Tibial artery (tissue), 4 donors: ENCODE measurements at regions not wholly inside any gene's neighbourhood (a gene's known extent, or its start where the extent isn't known, plus 50 kb on each side); places are given as distances from the start of the nearest gene placed in this dataset.

Source experiments
- DNase-seq, 2 donors: peaks; one replicate each; pipeline ENCODE4 v3.0.0-alpha.2; 2019
- H3K27ac ChIP-seq, 2 donors: fragments of 200-600 bp; sonication (generic) in 1 of 2; 1 replicate in 1 of 2; 2 replicates in 1 of 2; pipeline ENCODE4 v1.5.1; 2018 to 2019; ENCODE audit warnings: mild to moderate bottlenecking in 1 of 2
- H3K27me3 ChIP-seq, 2 donors: fragments of 200-600 bp; sonication (generic) in 1 of 2; one replicate each; pipeline versions ENCODE4 v1.5.1 to v1.6.0; 2016 to 2019
- H3K36me3 ChIP-seq, 3 donors: fragments of 200-600 bp; sonication (generic) in 2 of 3; one replicate each; pipeline ENCODE4 v1.5.1; 2016 to 2019; ENCODE audit warnings: mild to moderate bottlenecking in 2 of 3
- H3K4me1 ChIP-seq, 4 donors: fragments of 200-600 bp; sonication (generic) in 2 of 4; 1 replicate in 3 of 4; 2 replicates in 1 of 4; pipeline ENCODE4 v1.5.1; 2016 to 2019
- H3K4me3 ChIP-seq, 2 donors: fragments of 200-600 bp; sonication (generic) in 1 of 2; 1 replicate in 1 of 2; 2 replicates in 1 of 2; pipeline ENCODE4 v1.5.1; 2018 to 2019; ENCODE audit warnings: mild to moderate bottlenecking in 2 of 2
- H3K9me3 ChIP-seq, 3 donors: fragments of 200-600 bp; sonication (generic) in 1 of 3; one replicate each; pipeline ENCODE4 v1.5.1; 2016 to 2019
- intact Hi-C: fragments of 100-400 bp; cut with DNase I; formaldehyde crosslinking; loops from one replicate; pipeline ENCODE4 v1.15.0; 2023; ENCODE audit warnings: low total_unique reads
- TF ChIP-seq, protein P1 (sequence below), 2 experiments: fragments of 200-600 bp in 1 of 2; fragments of 450-650 bp in 1 of 2; IDR thresholded peaks; one replicate each; pipeline ENCODE4 v1.5.1; 2017 to 2019; ENCODE audit warnings: antibody characterized with exemption in 2 of 2, mild to moderate bottlenecking in 1 of 2, moderate library complexity in 1 of 2

DNA sequence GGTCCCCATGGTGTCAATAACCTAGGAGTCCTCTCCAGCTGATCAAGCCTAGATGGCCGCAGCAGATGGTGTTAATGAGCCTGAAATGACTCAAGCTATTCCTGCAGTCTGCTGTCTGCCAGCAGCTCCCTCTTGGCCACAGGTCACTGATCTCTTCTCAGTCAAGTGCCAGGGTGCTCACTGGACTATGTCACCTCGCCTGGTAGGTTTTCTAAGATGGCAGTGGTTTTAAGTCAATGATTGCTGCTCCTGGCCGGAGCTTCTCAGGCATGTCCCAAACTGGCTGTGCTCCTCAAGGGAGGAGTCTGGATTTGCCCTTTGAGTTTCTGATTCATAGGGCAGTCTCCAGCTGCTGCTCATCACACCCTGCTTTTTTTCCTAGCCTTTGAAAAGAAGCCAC lies 58.6 kb upstream of the SHISA6 start:
- H3K4me3 ChIP-seq = no peak overlapping the region
- no peak overlapping the region for H3K27ac ChIP-seq
- intact Hi-C loops = no loop called here
- no peak for DNase-seq
- H3K4me1 ChIP-seq = no peaks in the 10 kb centered on the region
- TF ChIP-seq, protein P1, sequence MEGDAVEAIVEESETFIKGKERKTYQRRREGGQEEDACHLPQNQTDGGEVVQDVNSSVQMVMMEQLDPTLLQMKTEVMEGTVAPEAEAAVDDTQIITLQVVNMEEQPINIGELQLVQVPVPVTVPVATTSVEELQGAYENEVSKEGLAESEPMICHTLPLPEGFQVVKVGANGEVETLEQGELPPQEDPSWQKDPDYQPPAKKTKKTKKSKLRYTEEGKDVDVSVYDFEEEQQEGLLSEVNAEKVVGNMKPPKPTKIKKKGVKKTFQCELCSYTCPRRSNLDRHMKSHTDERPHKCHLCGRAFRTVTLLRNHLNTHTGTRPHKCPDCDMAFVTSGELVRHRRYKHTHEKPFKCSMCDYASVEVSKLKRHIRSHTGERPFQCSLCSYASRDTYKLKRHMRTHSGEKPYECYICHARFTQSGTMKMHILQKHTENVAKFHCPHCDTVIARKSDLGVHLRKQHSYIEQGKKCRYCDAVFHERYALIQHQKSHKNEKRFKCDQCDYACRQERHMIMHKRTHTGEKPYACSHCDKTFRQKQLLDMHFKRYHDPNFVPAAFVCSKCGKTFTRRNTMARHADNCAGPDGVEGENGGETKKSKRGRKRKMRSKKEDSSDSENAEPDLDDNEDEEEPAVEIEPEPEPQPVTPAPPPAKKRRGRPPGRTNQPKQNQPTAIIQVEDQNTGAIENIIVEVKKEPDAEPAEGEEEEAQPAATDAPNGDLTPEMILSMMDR (IDR thresholded peaks at IDR 0.05) = no peak
- no peaks in the 10 kb centered on the region for H3K36me3 ChIP-seq
- H3K27me3 ChIP-seq = no peaks in the 10 kb centered on the region
- no peaks in the 10 kb centered on the region for H3K9me3 ChIP-seq

DNA sequence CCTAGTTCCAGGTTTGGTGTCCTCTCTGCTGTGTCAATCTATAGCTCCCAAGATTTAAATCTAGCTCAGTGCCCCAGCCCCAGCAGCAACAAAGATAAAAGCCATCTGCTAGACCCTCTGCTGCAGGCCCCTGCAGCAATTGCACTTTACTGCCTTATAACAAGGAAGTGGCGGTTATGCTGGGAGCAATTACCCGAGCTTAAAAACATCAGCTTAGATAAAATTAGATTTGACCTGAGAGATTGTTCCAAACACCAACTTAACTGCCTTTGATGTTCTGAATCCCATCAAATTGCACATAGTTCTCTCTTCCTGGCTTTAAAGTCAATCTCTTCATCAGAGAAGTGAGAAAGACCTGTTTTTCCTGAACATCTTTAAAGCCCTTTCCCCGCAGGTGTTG lies 62.4 kb upstream of the SHISA6 start:
- H3K27ac ChIP-seq = no peak overlapping the region
- intact Hi-C loops = loop anchor here (10.0 kb wide), 1 partner anchor 364 kb away; no protein-coding TSS in a partner anchor
- no peaks in the 10 kb centered on the region for H3K9me3 ChIP-seq
- no peaks in the 10 kb centered on the region for H3K4me1 ChIP-seq
- no peaks in the 10 kb centered on the region for H3K36me3 ChIP-seq
- H3K27me3 ChIP-seq = no peaks in the 10 kb centered on the region
- no peak overlapping the region for H3K4me3 ChIP-seq
- TF ChIP-seq, protein P1 (IDR thresholded peaks at IDR 0.05) = no peak
- DNase-seq = no peak

DNA sequence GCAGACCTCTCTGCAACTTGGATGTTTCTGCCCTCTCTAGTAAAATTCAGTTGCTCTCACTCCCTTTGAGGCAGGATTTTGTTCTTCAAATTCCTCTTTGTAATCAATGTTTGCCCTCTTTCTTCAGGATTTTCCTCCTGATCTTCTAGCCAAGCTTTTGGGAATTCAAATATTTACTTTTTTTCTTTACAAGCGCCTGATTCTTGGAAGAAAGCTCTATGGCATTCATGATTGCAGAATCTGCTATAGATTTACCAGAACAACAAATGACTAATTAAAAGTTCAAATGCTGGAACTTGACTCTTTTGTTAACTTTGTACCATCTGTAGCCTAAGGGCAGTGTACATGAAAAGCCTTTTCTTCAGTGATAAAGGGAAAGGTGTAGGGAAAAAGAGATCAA lies 63.7 kb upstream of the SHISA6 start:
- Histone ChIP-seq H3K27ac (no peak overlapping the region), H3K36me3 (no peaks in the 10 kb centered on the region), H3K9me3 (no peaks in the 10 kb centered on the region), H3K4me3 (no peak overlapping the region), H3K4me1 (no peaks in the 10 kb centered on the region), H3K27me3 (no peaks in the 10 kb centered on the region)
- intact Hi-C loops = loop anchor here (10.0 kb wide), 1 partner anchor 363 kb away; no protein-coding TSS in a partner anchor
- TF ChIP-seq, protein P1 (IDR thresholded peaks at IDR 0.05) = no peak
- DNase-seq = no peak

DNA sequence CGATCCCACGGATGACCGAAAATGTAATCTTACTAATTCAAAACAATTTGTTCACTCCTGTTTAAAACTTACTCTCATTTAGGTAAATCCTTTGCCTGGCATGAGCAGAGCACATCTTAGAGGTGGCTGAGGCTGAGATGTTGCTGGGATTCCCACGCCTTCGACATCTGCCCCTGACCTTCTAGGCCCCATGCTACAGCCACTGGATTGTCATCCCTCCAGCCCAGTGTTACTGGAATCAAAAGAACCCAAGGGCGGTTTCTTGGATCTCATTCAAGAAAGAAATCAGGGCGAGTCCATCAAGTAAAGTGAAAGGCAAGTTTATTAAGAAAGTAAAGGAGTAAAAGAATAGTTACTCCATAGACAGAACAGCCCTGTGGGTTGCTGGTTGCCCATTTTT lies 64.5 kb upstream of the SHISA6 start:
- H3K27ac ChIP-seq = no peak overlapping the region
- intact Hi-C loops = loop anchor here (10.0 kb wide), 1 partner anchor 362 kb away; no protein-coding TSS in a partner anchor
- TF ChIP-seq, protein P1 (IDR thresholded peaks at IDR 0.05) = no peak
- H3K4me3 ChIP-seq = no peak overlapping the region
- H3K27me3 ChIP-seq = no peaks in the 10 kb centered on the region
- no peaks in the 10 kb centered on the region for H3K9me3 ChIP-seq
- H3K4me1 ChIP-seq = no peaks in the 10 kb centered on the region
- no peaks in the 10 kb centered on the region for H3K36me3 ChIP-seq
- no peak for DNase-seq

DNA sequence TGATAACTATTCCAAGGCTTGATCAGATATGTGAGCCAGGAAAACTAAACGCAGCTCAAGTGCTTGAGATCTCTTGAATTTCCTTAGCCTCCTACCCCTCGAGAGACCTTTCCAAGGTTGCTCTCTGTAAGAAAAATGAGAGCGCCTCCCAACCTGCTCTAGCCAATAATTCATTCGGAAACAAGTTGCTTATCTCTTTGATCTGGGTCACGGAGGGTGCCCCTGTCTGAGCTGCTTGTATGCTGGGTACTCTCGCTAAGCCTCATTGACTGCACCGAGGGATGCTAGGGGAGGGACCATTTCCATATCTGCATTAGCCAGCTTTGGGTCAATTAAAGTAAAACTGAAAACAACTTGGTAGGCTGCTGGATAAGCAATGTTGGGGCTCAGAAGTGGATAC lies 70.1 kb upstream of the SHISA6 start:
- Histone ChIP-seq H3K27me3 (no peaks in the 10 kb centered on the region), H3K9me3 (peaks cover 0 to 7% (median 0%) of the 10 kb centered on the region in 3 donors), H3K36me3 (no peaks in the 10 kb centered on the region), H3K4me1 (no peaks in the 10 kb centered on the region), H3K4me3 (no peak overlapping the region), H3K27ac (no peak overlapping the region)
- TF ChIP-seq, protein P1 (IDR thresholded peaks at IDR 0.05) = no peak
- no peak for DNase-seq
- intact Hi-C loops = loop anchor here (10.0 kb wide), 1 partner anchor 356 kb away; no protein-coding TSS in a partner anchor
